OCI-LY1 (cell line): ENCODE measurements at regions not wholly inside any gene's neighbourhood (a gene's known extent, or its start where the extent isn't known, plus 50 kb on each side); places are given as distances from the start of the nearest gene placed in this dataset.

Experiments
- H2AFZ ChIP-seq: fragments of 200-600 bp; sonication (generic), shearing (Covaris generic); 2 replicates; pipeline ENCODE4 v1.6.0; 2014; ENCODE audit warnings: antibody characterized with exemption, mild to moderate bottlenecking, low read length
- H3F3A ChIP-seq: fragments of 200-600 bp; sonication (generic), shearing (Covaris generic); 2 replicates; pipeline ENCODE4 v1.6.0; 2014; ENCODE audit warnings: mild to moderate bottlenecking, antibody characterized with exemption, low read length, moderate library complexity; ENCODE audit not compliant: insufficient read depth
- H3K27ac ChIP-seq: fragments of 200-600 bp; sonication (generic); 2 replicates; pipeline ENCODE4 v1.5.1; 2014; ENCODE audit warnings: low read length, mixed run types, mild to moderate bottlenecking, low read depth; ENCODE audit not compliant: poor library complexity, severe bottlenecking
- H3K27me3 ChIP-seq: fragments of 200-600 bp; sonication (generic); 2 replicates; pipeline ENCODE4 v1.6.0; 2014; ENCODE audit warnings: antibody characterized with exemption, mild to moderate bottlenecking, low read length, moderate library complexity; ENCODE audit not compliant: insufficient read depth
- H3K36me3 ChIP-seq: fragments of 200-600 bp; sonication (generic); 2 replicates; pipeline ENCODE4 v1.6.1; 2014; ENCODE audit warnings: mild to moderate bottlenecking, antibody characterized with exemption, low read length, moderate library complexity, mixed read lengths; ENCODE audit not compliant: insufficient read depth
- H3K4me1 ChIP-seq: fragments of 200-600 bp; sonication (generic); 2 replicates; pipeline ENCODE4 v1.5.1; 2014; ENCODE audit warnings: mild to moderate bottlenecking, low read length, moderate library complexity; ENCODE audit not compliant: insufficient read depth, severe bottlenecking
- H3K4me2 ChIP-seq: fragments of 200-600 bp; sonication (generic), shearing (Covaris generic); 2 replicates; pipeline ENCODE4 v1.6.1; 2014; ENCODE audit warnings: low read length
- H3K4me3 ChIP-seq: fragments of 200-600 bp; sonication (generic); 2 replicates; pipeline ENCODE4 v1.5.1; 2014; ENCODE audit warnings: low read length, low read depth, mild to moderate bottlenecking, mixed read lengths; ENCODE audit not compliant: poor library complexity, severe bottlenecking
- H3K79me2 ChIP-seq: fragments of 200-600 bp; shearing (Covaris generic); 2 replicates; pipeline ENCODE4 v1.6.1; 2016; ENCODE audit warnings: mixed run types, low read length, mixed read lengths; ENCODE audit not compliant: insufficient read depth
- H3K9ac ChIP-seq: fragments of 200-600 bp; sonication (generic), shearing (Covaris generic); 2 replicates; pipeline ENCODE4 v1.6.1; 2014; ENCODE audit warnings: mild to moderate bottlenecking, low read length, mixed read lengths
- H3K9me2 ChIP-seq: fragments of 200-600 bp; sonication (generic), shearing (Covaris generic); 2 replicates; pipeline ENCODE4 v1.6.1; 2014; ENCODE audit warnings: low read depth, mild to moderate bottlenecking, low read length, mixed read lengths
- H3K9me3 ChIP-seq: fragments of 200-600 bp; shearing (Covaris generic); 2 replicates; pipeline ENCODE4 v1.6.1; 2014; ENCODE audit warnings: low read length, mixed read lengths
- H4K20me1 ChIP-seq: fragments of 200-600 bp; sonication (generic), shearing (Covaris generic); 2 replicates; pipeline ENCODE4 v1.6.0; 2016; ENCODE audit warnings: mild to moderate bottlenecking, low read length; ENCODE audit not compliant: insufficient read depth
- CTCF ChIP-seq: fragments of 200-600 bp; sonication (generic), shearing (Covaris generic); IDR thresholded peaks from 2 replicates; pipeline ENCODE4 v1.5.1; 2017; ENCODE audit warnings: mild to moderate bottlenecking, antibody characterized with exemption, low read length, moderate library complexity, mixed read lengths
- EZH2 ChIP-seq: fragments of 200-600 bp; sonication (generic), shearing (Covaris generic); IDR thresholded peaks from 2 replicates; pipeline ENCODE4 v1.8.0; 2017; ENCODE audit warnings: borderline replicate concordance, mixed run types, mild to moderate bottlenecking, antibody characterized with exemption, low read length, moderate library complexity, mixed read lengths

GRCh38 chr22:33111491-33111890 lies 53.3 kb upstream of the SYN3 start:
- H2AFZ ChIP-seq, result no peak overlapping the region
- H3K27ac ChIP-seq, result no peak overlapping the region

GRCh38 chr22:33110562-33111163 lies 52.5 kb upstream of the SYN3 start:
- no peaks in the 10 kb centered on the region for H4K20me1 ChIP-seq
- no peaks in the 10 kb centered on the region for H3K79me2 ChIP-seq
- no peak for TF ChIP-seq EZH2
- TF ChIP-seq CTCF, result no peak
- no peak overlapping the region for H3K4me3 ChIP-seq
- H3K36me3 ChIP-seq, result no peaks in the 10 kb centered on the region
- H3K9ac ChIP-seq, result no peak overlapping the region
- no peaks in the 10 kb centered on the region for H3F3A ChIP-seq
- no peak overlapping the region for H3K27ac ChIP-seq
- no peaks in the 10 kb centered on the region for H3K9me2 ChIP-seq
- H3K9me3 ChIP-seq, result no peaks in the 10 kb centered on the region
- no peak overlapping the region for H2AFZ ChIP-seq
- no peaks in the 10 kb centered on the region for H3K27me3 ChIP-seq
- no peak overlapping the region for H3K4me2 ChIP-seq
- H3K4me1 ChIP-seq, result peaks cover 4% of the 10 kb centered on the region

More at GRCh38 chr22:33111491-33111890, 53.3 kb upstream of the SYN3 start:
- no peak for TF ChIP-seq CTCF
- peaks cover 4% of the 10 kb centered on the region for H3K4me1 ChIP-seq
- no peaks in the 10 kb centered on the region for H3K36me3 ChIP-seq
- H3K27me3 ChIP-seq, result no peaks in the 10 kb centered on the region
- no peak overlapping the region for H3K4me2 ChIP-seq
- no peak overlapping the region for H3K4me3 ChIP-seq
- no peaks in the 10 kb centered on the region for H3K9me2 ChIP-seq
- no peak overlapping the region for H3K9ac ChIP-seq
- H4K20me1 ChIP-seq, result no peaks in the 10 kb centered on the region
- H3K79me2 ChIP-seq, result no peaks in the 10 kb centered on the region
- H3F3A ChIP-seq, result no peaks in the 10 kb centered on the region
- no peaks in the 10 kb centered on the region for H3K9me3 ChIP-seq

GRCh38 chr22:33109514-33110430 lies 51.6 kb upstream of the SYN3 start:
- Histone ChIP-seq H3K9ac (no peak overlapping the region), H4K20me1 (no peaks in the 10 kb centered on the region), H3K9me2 (no peaks in the 10 kb centered on the region), H3K4me1 (peaks cover 4% of the 10 kb centered on the region), H3K4me3 (no peak overlapping the region), H3K27me3 (no peaks in the 10 kb centered on the region), H3K4me2 (no peak overlapping the region), H2AFZ (no peak overlapping the region), H3K27ac (no peak overlapping the region), H3K9me3 (no peaks in the 10 kb centered on the region), H3K36me3 (no peaks in the 10 kb centered on the region), H3K79me2 (no peaks in the 10 kb centered on the region), H3F3A (no peaks in the 10 kb centered on the region)
- TF ChIP-seq EZH2, result no peak
- TF ChIP-seq CTCF, result no peak
